ENCODE measurements at regions not wholly inside any gene's neighbourhood (a gene's known extent, or its start where the extent isn't known, plus 50 kb on each side); places are given as distances from the start of the nearest gene placed in this dataset.

- Histone ChIP-seq H3K9me1 (replicated peaks; ENCODE audit: control insufficient read depth, extremely low read depth, insufficient read depth, low read length) (no peaks in the 10 kb centered on the region), H3K4me1 (ENCODE audit: control insufficient read depth, extremely low read depth, insufficient read depth, low read length) (no peaks in the 10 kb centered on the region), H3K79me2 (ENCODE audit: control insufficient read depth, insufficient read depth, low read length) (no peaks in the 10 kb centered on the region), H3K4me2 (ENCODE audit: insufficient read depth, low read length) (no peak overlapping the region), H2AFZ (ENCODE audit: low read depth, low read length) (no peak overlapping the region), H3K4me3 (replicated peaks in 1 of 3; ENCODE audit: insufficient read depth in 1 of 3, low read depth in 1 of 3, low read length in 3 of 3) (no peak overlapping the region), H3K36me3 (ENCODE audit: control insufficient read depth in 2 of 2, extremely low read depth in 1 of 2, insufficient read depth in 2 of 2, low read length in 2 of 2) (no peaks in the 10 kb centered on the region), H3K9me3 (replicated peaks; ENCODE audit: control insufficient read depth, insufficient read depth, low read length) (no peaks in the 10 kb centered on the region), H3K27me3 (ENCODE audit: control insufficient read depth in 2 of 2, insufficient read depth in 2 of 2, low read length in 2 of 2) (no peaks in the 10 kb centered on the region), H3K9ac (replicated peaks; ENCODE audit: extremely low read depth, insufficient read depth, low read length) (no peak overlapping the region), H3K27ac (ENCODE audit: insufficient read depth, low read depth, low read length) (no peak overlapping the region), H4K20me1 (replicated peaks; ENCODE audit: control insufficient read depth, extremely low read depth, insufficient read depth, low read length) (no peaks in the 10 kb centered on the region)
- no TSS peak for BruUV-seq (replicated peaks)
- CTCF ChIA-PET: no interaction called here
- TF ChIP-seq EZH2 (IDR thresholded peaks at IDR 0.05; ENCODE audit: borderline replicate concordance, low read depth, low read length, severe bottlenecking): no peak
- no peak for TF ChIP-seq MYC (IDR thresholded peaks at IDR 0.05; ENCODE audit: low read depth, low read length)
- TF ChIP-seq MAX (IDR thresholded peaks at IDR 0.05; ENCODE audit: insufficient read depth, insufficient read length): no peak
- no peak for TF ChIP-seq POLR2AphosphoS5 (IDR thresholded peaks at IDR 0.05; ENCODE audit: insufficient read depth, low read depth, low read length)
- no peak for TF ChIP-seq POLR2A (IDR thresholded peaks at IDR 0.05; ENCODE audit: low read depth, low read length)
- TF ChIP-seq CTCF (IDR thresholded peaks at IDR 0.05; ENCODE audit: extremely low read depth in 1 of 2, insufficient read depth in 1 of 2, low read depth in 1 of 2, low read length in 2 of 2): no peak
- TF ChIP-seq JUN (IDR thresholded peaks at IDR 0.05; ENCODE audit: borderline replicate concordance, insufficient read depth, insufficient read length, low read depth): no peak
- no peak for TF ChIP-seq FOS (IDR thresholded peaks at IDR 0.05; ENCODE audit: borderline replicate concordance, insufficient read depth, low read length)
- TF ChIP-seq GATA2 (IDR thresholded peaks at IDR 0.05; ENCODE audit: insufficient read depth, insufficient read length, low read depth, low read length): no peak
- POLR2A ChIA-PET: no interaction called here
- intact Hi-C loops (cut with micrococcal nuclease): no loop called here
- FAIRE-seq: no peak
- dilution Hi-C loops (cut with MboI; ENCODE audit: extremely low pct_ligation_motif_present, low sequenced_read_pairs): no loop called here
- no peak for DNase-seq (ENCODE audit: low read depth, low spot score)
Observed at GRCh38 chr9:31388660-31389059, 995.8 kb upstream of the ACO1 start.
